NCI-H146 (cell line): ENCODE measurements at regions not wholly inside any gene's neighbourhood (a gene's known extent, or its start where the extent isn't known, plus 50 kb on each side); places are given as distances from the start of the nearest gene placed in this dataset.
A peak's percentile ranks its signal among the peaks of the same experiment; 100 is the strongest.

ENCODE experiments used
- DNase-seq: peaks from one replicate; lab custom pipeline; 2025; lab: John Stamatoyannopoulos, UW

DNA sequence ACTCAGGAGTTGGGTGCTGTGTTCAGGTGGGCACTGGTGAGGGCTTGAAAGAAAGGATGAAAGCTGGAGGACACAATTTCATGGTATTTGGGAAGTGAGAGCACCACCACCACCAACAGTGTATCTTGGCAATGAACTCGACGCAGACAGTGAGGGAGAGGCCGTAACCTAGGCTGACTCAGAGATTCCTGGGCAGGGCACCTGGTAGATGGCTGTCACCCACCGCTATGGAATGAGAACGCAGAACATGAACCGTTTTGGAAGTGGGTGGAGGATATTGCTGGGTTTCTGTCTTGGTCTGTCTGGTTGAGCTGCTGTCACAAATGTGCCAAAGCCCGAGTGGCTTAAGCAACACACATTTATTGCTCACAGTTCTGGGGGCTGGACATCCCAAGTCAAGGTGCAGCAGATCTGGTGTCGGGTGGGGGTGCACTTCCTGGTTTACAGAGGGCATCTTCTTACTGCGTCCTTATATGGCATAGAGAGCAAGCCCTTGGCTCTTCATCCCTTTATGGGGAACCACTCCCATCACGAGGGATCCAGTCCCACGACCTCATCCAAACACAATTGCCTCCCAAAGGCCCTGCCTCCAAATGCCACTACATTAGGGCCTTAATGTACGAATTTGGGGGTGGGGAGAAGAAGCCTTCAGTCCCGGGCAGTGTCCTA, 246.3 kb downstream of the SIPA1L2 start:
- DNase-seq = no peak

DNA sequence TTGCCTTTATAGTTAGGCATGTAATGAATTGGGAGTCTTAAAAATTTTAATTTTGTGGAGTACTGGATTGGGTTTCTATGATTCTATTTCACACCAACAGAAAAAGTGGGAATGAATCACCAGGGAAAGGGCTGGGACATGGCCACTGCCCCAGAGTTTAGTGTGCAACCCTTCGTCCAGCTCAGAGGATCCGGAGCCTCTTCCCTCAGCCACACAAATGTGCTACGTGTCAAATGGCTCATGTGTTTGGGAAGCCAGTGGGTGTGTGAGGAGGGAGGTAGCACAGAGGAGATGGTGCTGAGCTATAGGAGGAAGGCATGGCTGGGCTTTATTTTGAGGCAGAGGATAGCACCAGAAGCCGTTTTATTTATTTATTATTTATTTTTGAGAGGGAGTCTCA, 247.3 kb downstream of the SIPA1L2 start:
- no peak for DNase-seq

DNA sequence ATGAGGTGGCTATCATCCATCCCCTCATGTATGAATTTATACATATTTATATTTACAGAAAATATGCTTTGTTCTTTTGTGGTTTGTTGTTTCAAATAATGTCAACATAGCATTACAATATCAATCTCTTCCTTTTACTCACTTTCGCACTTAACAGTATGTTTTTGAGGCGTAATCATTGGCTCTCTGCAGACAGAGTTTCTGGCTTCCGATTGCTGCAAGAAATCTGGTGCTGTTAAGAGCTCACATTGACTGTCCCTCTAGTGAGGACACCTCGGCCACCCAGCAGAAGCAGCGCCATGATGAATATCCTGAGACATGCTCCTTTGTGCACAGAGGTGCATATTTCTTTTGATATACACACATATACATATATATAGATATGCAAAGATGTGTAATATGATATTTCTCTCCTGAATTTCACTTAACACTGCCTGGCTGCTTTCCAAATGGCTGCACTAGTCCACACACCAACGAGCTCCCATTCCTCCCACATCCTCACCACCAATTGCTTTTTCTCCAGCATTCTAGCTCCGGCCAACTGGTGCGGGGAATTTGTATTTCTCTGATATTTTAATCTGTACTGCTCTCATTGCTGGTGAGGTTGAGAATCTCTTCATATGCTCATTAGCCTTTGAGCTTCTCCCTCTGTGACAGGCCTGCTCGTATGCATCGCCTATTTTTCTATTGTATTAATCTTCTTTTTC, 248.4 kb downstream of the SIPA1L2 start:
- no peak for DNase-seq

DNA sequence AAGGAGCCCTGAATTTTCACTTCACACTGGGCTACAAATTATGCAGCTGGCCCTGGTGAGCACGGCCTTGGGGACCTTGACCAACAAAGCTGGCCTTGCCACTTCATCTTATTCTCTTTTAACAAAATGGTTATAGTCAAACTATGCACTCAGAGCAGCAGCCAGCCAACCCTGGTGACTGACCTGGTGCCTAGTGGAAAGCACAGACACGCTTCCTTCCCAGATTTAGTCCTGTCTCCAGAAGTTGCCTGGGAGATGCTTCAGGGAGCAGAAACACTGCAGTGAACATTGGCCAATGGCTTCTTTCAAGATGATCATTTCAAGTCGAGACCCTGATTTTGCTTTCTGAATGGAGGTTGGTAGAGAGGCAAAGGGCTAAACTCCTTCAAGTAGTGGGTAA, 249.3 kb downstream of the SIPA1L2 start:
- DNase-seq = no peak

DNA sequence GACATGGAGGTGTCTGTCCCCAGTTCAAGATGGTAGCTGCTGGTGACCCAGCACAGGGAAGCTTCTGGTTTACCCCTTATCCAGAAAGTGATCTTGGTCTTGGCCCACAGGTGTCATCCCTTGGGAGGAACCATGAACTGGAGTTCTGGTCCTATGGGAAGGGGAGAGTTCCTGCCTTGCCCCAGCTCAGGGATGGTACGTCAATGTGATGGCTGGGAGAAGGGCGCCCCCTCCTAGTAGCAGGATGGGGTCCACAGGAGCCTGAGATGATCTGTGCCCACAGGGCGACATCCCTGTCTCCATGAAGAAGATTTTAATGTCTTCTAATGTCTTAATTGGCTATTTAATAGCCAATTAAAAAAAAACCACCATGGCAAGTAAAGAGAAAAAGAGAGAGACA, 249.8 kb downstream of the SIPA1L2 start:
- no peak for DNase-seq

DNA sequence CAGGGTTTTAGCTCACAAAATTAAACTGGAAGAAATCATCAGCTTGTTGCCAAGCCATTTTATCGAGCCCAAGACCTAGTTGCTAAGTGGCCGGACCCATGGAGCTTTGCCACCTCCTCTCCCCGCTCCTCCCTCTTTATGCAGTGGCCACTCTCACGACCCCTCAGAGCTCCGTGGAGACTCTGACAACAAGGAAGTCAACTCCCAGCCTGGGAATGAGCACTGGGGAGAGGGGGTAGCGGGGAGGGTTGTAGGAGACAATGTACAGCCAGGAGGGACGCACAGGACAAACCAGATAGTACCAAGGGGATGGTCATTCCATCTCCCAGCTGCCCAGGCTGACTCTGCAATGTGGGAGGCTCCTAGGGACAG, 250.9 kb downstream of the SIPA1L2 start:
- DNase-seq = no peak

DNA sequence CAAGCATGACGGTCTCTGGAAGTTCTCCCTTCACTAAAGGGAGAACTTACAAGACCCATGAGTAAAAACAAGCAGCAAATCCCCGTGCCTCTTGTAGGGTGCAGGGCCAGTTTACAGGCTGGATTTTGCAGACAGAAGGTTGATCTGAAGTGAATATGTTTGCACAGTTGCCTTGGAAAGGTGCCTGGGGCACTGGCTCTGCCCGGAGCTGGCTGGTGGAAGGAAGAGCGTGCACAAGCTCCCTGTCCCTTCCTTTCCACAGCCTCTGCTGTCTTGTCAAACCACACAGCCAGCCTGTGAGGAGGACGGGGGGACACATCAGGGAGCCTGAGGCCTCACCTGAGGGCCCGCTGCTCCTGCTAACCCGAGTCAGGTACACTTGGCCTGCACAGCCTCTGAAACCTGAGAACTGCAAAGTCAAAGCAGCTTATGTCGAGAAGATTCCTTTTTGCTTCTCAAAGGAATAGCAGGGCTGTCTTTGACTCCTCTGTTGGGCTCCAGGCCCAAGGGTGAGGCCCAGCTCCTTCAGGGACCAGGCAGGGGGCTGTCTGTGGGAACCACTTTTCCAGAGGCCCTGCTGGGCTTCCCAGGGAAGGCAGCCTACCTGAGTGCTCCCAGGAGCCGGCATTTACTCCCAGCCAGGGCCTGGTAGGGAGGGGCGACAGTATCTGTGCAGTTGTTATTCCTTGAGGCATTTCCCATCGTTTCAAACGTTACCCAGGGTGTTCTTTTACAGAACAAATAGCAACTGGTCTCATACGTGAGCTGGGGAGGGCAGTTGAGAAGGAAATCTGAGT, 251.5 kb downstream of the SIPA1L2 start:
- DNase-seq = no peak

DNA sequence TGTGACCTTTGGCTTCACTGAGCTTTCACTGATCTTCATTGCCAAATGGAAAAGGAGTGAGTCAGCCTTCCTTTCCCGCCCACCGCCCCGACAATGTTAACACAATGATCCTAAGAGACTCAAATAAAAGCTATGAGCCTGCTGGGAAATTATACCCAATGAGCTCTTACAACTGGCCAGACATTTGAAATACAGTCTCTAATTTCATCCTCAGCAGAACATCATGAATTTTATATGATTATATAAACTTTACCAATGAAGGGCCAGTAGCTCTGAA, 252.5 kb downstream of the SIPA1L2 start:
- DNase-seq = no peak

DNA sequence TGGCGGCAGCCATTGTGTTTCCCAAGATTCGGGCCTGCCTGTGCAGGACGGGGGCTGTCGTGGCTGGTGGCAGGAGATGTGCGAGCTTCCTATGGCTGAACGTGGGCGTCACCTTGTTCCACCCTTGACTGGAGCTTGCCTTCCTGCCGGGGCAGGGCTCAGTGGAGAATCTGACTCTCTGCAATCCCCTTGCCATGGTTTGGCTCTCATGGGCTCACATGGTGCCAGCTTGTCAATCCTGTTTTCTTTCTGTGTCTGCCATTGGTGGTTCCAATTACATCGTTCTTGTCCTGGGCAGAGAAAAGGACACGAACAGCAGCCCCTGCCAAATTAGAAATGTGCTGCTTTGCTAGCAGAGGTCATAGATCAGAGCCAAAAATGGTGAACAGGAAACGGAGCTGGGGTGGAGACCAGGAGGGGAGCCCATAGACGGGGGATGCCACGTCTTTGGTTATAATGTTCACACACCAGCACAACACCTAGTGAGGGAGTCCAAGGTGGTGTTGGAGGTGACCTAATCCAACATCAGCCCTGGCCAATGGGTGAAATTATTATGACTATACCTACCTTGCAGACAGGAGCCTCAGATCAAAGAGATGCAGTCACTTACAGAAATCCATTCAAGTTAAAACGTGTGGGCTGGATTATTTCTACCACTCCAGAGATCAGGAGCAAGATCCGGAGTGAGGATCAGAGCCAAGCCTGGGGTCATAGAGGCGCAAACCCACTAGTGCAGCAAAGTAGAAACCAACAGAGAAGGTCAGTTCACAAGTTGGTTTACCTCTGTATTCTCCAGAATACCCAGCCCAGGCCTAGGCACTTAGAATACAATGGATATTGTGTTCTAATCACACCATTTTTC, 253.1 kb downstream of the SIPA1L2 start:
- DNase-seq = no peak

DNA sequence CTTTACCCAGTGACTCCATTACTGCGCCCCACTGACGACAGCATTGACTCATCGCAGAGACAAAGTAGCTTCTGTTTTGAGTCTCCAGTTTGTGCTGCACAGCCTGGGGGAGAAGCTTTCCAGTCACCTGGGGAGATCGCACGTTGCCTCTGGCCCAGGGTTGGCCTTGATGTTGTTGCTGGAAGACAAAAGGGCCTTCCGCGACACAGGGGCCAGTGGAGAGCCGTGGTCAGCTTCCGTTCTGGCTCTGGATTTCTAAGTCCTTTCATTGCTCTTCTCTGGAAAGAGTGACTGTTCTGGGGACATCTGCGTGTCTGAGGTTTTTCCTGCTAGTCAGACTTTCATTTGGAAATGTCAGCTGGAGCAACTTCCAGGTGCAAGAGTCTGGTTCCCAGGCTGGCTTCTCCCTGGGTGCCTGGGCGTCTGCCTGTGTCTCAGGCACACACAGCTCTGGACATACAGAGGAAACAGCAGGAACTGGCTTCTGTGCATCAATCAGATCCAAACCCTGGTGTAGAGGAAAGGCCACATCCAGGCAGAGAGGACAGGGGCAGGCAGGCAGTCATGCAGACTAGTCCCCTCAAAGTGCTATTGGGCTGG, 257.0 kb downstream of the SIPA1L2 start:
- peak; percentile 33 for DNase-seq

DNA sequence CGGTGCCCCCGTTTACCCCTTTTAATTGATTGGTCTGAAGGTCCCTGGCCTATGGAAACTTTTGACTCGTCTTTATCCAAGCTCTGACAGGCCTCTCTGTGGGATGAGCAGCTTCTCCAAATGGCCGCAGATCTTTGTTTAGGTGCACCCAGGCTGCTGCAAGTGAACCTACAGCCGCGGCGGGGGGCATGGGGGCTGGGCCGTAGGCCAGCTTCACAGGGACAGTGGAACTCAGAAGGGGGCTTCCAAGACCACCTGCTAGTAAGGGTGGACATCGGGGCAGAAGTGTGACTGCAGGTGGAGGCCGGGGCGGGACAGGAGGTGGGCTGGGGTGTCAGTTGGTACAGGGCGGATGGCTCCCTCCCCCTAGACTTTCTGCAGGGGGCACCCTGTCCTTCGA, 257.5 kb downstream of the SIPA1L2 start:
- DNase-seq = no peak

DNA sequence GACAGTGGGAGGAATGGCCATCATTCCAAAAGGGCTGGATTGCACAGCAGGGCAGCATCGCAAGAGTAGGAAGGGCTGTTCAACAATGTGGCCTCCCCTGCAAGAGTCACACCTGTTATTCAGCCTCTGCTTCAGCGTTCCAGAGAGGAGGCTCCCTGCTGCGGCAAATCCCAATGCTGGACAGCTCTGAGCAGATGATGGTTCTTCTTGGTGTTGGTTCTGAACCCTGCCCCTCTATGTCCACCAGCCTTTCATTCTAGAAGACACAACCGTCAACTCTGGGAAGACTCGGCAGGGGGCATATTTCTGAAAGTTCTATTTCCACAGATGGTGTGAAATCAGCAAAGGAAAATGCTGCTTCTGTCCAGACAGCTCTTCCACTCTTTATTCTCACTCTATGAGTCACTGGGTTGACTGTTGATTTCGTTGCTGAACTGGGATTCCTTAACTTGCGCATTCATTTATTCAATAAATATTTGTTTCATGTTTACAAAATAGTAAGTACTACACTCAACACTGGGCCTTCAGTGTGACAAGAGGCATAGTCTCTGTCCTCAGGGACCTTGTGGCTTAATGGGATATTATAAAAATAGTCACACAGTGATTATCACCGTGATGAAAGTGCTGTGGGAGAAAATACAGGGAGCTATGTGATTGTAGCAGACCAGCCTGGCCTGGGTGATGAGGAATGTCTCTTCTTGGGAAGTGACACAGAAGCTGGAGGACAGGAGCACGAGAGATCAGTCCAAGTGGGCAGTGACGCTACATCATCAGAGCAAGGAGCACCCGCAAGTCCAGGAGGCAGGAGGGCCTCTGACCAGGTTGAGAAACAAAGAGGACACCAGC, 260.3 kb downstream of the SIPA1L2 start:
- peak; percentile 79 for DNase-seq

DNA sequence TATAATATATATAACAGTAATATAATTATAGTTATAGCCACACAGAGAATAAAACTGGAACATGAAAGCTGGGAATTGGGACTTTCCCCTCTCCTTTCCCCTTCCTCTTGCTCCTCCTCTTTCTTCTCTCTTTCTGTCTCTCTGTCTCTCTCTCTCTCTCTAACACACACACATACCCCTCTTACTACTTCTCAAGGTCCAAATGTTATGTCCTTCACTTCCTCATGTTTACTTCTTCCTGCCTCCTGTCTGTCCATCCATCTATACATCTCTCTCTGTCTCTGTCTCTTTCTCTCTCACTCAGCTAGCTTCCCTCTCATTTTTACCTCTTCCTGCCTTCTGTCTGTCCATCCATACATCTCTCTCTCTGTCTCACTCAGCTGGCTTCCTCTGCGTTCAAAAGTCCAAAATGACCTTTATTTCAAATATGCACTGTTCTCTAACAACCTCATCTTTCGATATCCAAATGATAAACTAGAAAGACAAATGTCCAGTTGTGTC, 261.1 kb downstream of the SIPA1L2 start:
- peak; percentile 9 for DNase-seq

DNA sequence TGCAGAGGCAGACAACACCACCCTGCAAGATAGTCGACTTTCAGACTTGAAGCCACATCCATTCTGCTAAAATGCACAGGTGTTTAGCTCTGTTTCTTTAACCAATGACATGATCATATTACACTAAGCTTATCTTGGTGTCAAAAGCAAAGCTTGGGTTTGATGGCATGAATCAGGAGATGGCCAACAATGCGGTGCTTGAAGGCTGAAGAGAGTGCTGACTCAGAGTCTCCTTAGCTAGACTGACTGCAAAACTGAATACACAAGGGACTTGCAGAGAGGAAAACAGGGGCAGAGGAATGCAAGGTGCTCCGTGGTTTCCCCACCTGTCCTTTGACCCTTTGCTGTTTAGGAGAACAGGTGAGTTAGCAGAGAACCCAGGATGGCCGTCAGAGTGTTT, 262.6 kb downstream of the SIPA1L2 start:
- peak; percentile 66 for DNase-seq

DNA sequence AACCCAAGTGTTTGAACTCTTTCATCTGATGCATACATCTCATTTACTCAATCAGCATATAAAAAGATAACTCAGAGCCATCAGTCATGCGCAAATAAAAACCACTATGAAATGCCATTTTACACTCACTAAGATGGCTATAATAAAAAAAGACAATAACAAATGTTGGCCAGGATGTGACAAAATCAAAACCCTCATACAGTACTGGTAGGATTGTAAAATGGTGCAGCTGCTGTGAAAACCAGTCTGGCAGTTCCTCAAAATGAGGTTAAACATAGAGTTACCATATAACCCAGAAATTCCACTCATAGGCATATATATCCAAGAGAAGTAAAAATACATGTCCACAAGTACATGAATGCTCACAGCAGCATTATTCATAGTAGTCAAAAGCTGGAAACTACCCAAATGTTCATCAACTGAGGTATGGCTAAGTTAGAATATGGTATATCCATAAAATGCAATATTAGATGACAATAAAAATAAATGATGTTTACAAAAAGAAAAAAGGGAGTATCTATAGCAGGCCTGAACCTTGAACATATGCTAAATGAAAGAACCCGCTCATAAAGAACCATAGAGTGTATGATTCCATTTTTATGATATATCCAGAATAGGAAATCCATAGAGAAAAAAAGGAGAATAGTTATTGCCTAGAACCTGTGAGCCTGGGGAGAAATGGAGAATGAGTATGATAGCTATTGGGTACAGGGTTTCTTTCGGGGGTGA, 265.1 kb downstream of the SIPA1L2 start:
- DNase-seq = no peak

DNA sequence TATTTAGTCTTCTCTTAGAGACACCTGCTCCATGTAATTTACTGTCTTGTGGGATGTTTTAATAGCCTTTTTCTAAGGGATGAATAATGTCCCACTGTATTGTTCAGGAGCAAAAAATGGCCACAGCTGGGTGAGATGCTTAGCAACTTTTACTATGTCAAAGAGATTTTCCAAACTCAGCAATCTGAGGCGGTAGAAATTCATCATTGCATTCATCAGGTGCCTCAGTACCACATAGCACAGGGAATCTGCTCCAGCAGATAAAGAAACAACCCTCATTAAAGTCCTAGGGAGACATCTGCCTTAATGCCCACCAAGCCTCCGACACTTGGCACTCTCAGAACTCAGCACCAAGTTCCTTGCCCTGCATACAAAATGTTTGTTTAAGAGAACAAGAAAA, 266.9 kb downstream of the SIPA1L2 start:
- no peak for DNase-seq

DNA sequence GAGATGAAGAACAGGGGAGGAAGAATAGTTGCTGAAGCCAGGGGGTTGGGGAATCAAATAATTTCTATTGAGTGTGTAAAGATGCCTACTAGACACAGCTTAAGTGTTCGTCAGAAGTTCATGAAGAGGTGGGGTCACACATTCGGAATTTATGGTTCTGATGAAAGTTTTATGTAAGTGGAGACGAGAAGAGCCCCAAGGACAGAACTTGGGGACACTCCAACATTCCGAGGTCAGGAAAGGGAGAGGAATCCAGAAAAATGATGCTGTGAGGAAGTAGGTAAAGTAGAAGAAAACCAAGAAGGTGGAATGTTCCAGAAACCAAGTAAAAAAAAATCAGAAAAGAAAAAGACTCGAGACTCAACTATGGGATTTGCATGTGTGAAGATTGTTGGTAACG, 272.5 kb downstream of the SIPA1L2 start:
- no peak for DNase-seq

DNA sequence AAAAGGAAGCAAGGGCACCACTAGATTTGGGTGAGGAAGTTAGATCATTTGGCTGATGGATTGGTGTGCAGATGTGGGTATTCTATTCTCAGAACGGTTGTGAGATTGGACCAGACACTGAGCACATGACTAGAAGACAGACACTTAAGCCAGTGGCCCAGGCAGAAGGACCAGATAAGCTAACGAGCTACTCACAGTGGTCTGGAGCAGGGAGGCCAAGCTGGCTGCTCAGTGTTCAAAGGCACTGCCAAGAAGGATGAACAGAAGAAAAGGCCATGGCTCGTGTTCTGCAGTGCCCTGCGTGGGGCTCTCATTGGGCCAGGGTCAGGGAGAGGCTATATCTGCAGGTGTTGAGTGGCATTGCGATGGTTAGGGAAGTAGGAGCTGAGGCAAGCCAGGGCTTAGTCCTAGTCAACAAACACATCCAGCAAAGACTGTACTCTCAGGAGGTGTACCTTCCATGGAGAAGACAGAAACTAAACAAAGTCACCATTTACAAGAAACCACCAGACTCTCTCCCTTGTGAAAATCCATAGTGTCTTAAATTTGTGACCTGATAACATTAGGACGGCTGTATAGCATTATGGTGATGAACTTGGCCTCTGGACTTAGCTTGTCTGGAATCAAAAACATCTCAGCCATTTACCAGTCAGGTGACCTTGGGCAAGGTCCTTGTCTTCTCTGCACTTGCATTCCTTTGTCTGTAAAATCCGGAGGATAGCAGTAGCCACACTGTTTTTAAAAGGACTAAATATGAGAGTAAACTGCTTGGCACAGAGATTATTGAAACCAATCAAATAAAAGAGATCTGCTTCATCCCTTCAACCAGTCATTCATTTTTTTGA, 274.5 kb downstream of the SIPA1L2 start:
- DNase-seq = no peak

DNA sequence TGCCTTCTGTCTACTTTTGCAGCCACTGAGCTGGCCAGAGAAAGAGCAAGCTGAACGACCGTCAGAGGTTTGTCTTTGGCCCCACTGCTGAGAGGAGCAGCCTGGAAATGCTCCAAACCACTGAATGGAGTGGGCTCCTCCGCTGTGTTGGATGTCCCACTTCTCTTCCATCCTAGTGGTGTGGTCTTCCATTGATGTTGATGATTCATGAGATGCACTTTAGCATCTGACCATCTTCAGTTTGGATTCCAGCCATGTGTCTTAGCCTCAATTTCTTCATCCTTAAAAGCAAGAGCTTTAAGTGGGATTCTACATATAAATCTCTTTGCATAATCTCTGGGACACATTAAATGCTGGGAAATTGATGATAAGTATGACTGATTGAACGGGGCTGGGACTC, 276.9 kb downstream of the SIPA1L2 start:
- DNase-seq = no peak
